Suprapubic skin (tissue), 4 donors: ENCODE measurements at regions not wholly inside any gene's neighbourhood (a gene's known extent, or its start where the extent isn't known, plus 50 kb on each side); places are given as distances from the start of the nearest gene placed in this dataset.
A peak's percentile ranks its signal among the peaks of the same experiment; 100 is the strongest.
"Not testable (repeated sequence)": the region's sequence is repeated elsewhere in the genome, so short reads cannot be mapped to it uniquely, and the experiment has no call there.

Experiments
- DNase-seq, 2 donors: peaks; one replicate each; pipeline ENCODE4 v3.0.0-alpha.2; 2019; ENCODE audit warnings: low spot score in 2 of 2
- H3K27ac ChIP-seq: fragments of 200-600 bp; sonication (generic); one replicate; pipeline ENCODE4 v1.5.1; 2019
- H3K27me3 ChIP-seq: fragments of 200-600 bp; sonication (generic); one replicate; pipeline ENCODE4 v1.5.1; 2019
- H3K36me3 ChIP-seq: fragments of 200-600 bp; sonication (generic); one replicate; pipeline ENCODE4 v1.5.1; 2019
- H3K4me1 ChIP-seq: fragments of 200-600 bp; sonication (generic); one replicate; pipeline ENCODE4 v1.5.1; 2019
- H3K4me3 ChIP-seq: fragments of 200-600 bp; sonication (generic); one replicate; pipeline ENCODE4 v1.5.1; 2019; ENCODE audit warnings: mild to moderate bottlenecking
- H3K9me3 ChIP-seq: fragments of 200-600 bp; sonication (generic); one replicate; pipeline ENCODE4 v1.5.1; 2019
- CTCF ChIP-seq, 2 donors: fragments of 200-600 bp in 1 of 2; fragments of 450-650 bp in 1 of 2; sonication (generic) in 1 of 2; IDR thresholded peaks; one replicate each; pipeline ENCODE4 v1.5.1; 2016 to 2019; ENCODE audit warnings: antibody characterized with exemption in 2 of 2, mild to moderate bottlenecking in 1 of 2, moderate library complexity in 1 of 2
- EP300 ChIP-seq: sonication (generic); formaldehyde crosslinking; IDR thresholded peaks from one replicate; pipeline ENCODE4 v1.6.1; 2017; ENCODE audit warnings: antibody characterized with exemption
- POLR2A ChIP-seq, 2 donors: fragments of 450-650 bp; IDR thresholded peaks; one replicate each; pipeline ENCODE4 v1.6.1; 2017; ENCODE audit warnings: antibody characterized with exemption in 2 of 2, mild to moderate bottlenecking in 2 of 2, moderate library complexity in 2 of 2
- POLR2AphosphoS5 ChIP-seq, 3 donors: sonication (generic); formaldehyde crosslinking; IDR thresholded peaks; one replicate each; pipeline ENCODE4 v1.6.1; 2017; ENCODE audit warnings: antibody characterized with exemption in 3 of 3
- WGBS: methylation state at CpG from one replicate; pipeline ENCODE4 v1.1.5; 2018; 5-methylcytosine and 5-hydroxymethylcytosine counted together

- no peak for DNase-seq
- 63% methylated on average over 4 of the region's 4 CpGs for WGBS
- Histone ChIP-seq H3K4me1 (peaks cover 11% of the 10 kb centered on the region), H3K27ac (no peak overlapping the region), H3K27me3 (no peaks in the 10 kb centered on the region), H3K9me3 (no peaks in the 10 kb centered on the region), H3K4me3 (no peak overlapping the region), H3K36me3 (no peaks in the 10 kb centered on the region)
- TF ChIP-seq POLR2AphosphoS5 (IDR thresholded peaks at IDR 0.05) (no peak), EP300 (no peak), CTCF (IDR thresholded peaks at IDR 0.05) (no peak)
Measured at GRCh38 chr4:100875296-100876068, 357.7 kb upstream of the EMCN start.

GRCh38 chr4:100872811-100873210 lies 355.0 kb upstream of the EMCN start:
- Histone ChIP-seq H3K27ac (no peak overlapping the region), H3K36me3 (no peaks in the 10 kb centered on the region), H3K4me1 (peaks cover 11% of the 10 kb centered on the region), H3K9me3 (no peaks in the 10 kb centered on the region), H3K27me3 (no peaks in the 10 kb centered on the region), H3K4me3 (no peak overlapping the region)
- TF ChIP-seq EP300 = no peak
- no peak for DNase-seq
- 68% methylated on average over 3 of the region's 3 CpGs for WGBS

GRCh38 chr4:100870940-100871772 lies 353.3 kb upstream of the EMCN start:
- no peak overlapping the region for H3K27ac ChIP-seq
- peak in 1 of 2 donors; percentile 56 for DNase-seq
- H3K36me3 ChIP-seq = no peaks in the 10 kb centered on the region
- H3K9me3 ChIP-seq = no peaks in the 10 kb centered on the region
- no peak overlapping the region for H3K4me3 ChIP-seq
- 81% methylated on average over 8 of the region's 8 CpGs for WGBS
- peaks cover 6% of the 10 kb centered on the region for H3K4me1 ChIP-seq
- H3K27me3 ChIP-seq = no peaks in the 10 kb centered on the region
- no peak for TF ChIP-seq EP300
- no peak for TF ChIP-seq POLR2A (IDR thresholded peaks at IDR 0.05)
- TF ChIP-seq POLR2AphosphoS5 (IDR thresholded peaks at IDR 0.05) = no peak
- no peak for TF ChIP-seq CTCF (IDR thresholded peaks at IDR 0.05)

- WGBS = 94% methylated on average over 1 of the region's 1 CpG
Measured at GRCh38 chr4:100869276-100869675, 351.5 kb upstream of the EMCN start.

GRCh38 chr4:100868281-100868680 lies 350.5 kb upstream of the EMCN start:
- H3K4me1 ChIP-seq, DNase-seq, H3K27ac ChIP-seq, H3K36me3 ChIP-seq, H3K9me3 ChIP-seq, H3K27me3 ChIP-seq, H3K4me3 ChIP-seq: not testable (repeated sequence)
- 74% methylated on average over 4 of the region's 4 CpGs for WGBS

More at GRCh38 chr4:100869276-100869675, 351.5 kb upstream of the EMCN start:
- TF ChIP-seq CTCF (IDR thresholded peaks at IDR 0.05) (no peak), POLR2A (IDR thresholded peaks at IDR 0.05) (no peak), EP300 (no peak), POLR2AphosphoS5 (IDR thresholded peaks at IDR 0.05) (no peak)
- Histone ChIP-seq H3K4me3 (no peak overlapping the region), H3K27me3 (no peaks in the 10 kb centered on the region), H3K36me3 (no peaks in the 10 kb centered on the region), H3K27ac (no peak overlapping the region), H3K4me1 (peaks cover 4% of the 10 kb centered on the region), H3K9me3 (no peaks in the 10 kb centered on the region)
- DNase-seq = no peak

GRCh38 chr4:100852326-100852725 lies 334.5 kb upstream of the EMCN start:
- DNase-seq = no peak
- H3K27ac ChIP-seq = no peak overlapping the region
- H3K27me3 ChIP-seq = no peaks in the 10 kb centered on the region
- no peaks in the 10 kb centered on the region for H3K4me1 ChIP-seq
- H3K4me3 ChIP-seq = no peak overlapping the region
- 93% methylated on average over 1 of the region's 1 CpG for WGBS
- TF ChIP-seq EP300 (no peak), CTCF (IDR thresholded peaks at IDR 0.05) (no peak), POLR2AphosphoS5 (IDR thresholded peaks at IDR 0.05) (no peak), POLR2A (IDR thresholded peaks at IDR 0.05) (no peak)
- no peaks in the 10 kb centered on the region for H3K36me3 ChIP-seq
- H3K9me3 ChIP-seq = no peaks in the 10 kb centered on the region
